KMS-11 (cell line): ENCODE measurements at regions not wholly inside any gene's neighbourhood (a gene's known extent, or its start where the extent isn't known, plus 50 kb on each side); places are given as distances from the start of the nearest gene placed in this dataset.

Experiments used
- H2AFZ ChIP-seq: fragments of 200-600 bp; sonication (generic); 2 replicates; pipeline ENCODE4 v1.6.1; 2016; ENCODE audit warnings: antibody characterized with exemption, mixed run types, low read depth
- H3K27ac ChIP-seq: fragments of 200-600 bp; sonication (generic); 2 replicates; pipeline ENCODE4 v1.6.1; 2016; ENCODE audit warnings: mild to moderate bottlenecking, mixed run types
- H3K27me3 ChIP-seq: fragments of 200-600 bp; sonication (generic); 2 replicates; pipeline ENCODE4 v1.6.1; 2017; ENCODE audit warnings: mild to moderate bottlenecking, low read depth, mixed run types, moderate library complexity; ENCODE audit not compliant: insufficient read depth
- H3K36me3 ChIP-seq: fragments of 200-600 bp; sonication (generic); 2 replicates; pipeline ENCODE4 v1.6.1; 2017; ENCODE audit warnings: mild to moderate bottlenecking, mixed run types; ENCODE audit not compliant: insufficient read depth
- H3K4me1 ChIP-seq: fragments of 200-600 bp; sonication (generic); 2 replicates; pipeline ENCODE4 v1.6.1; 2016; ENCODE audit warnings: mild to moderate bottlenecking, low read depth, mixed run types; ENCODE audit not compliant: poor library complexity, severe bottlenecking
- H3K4me2 ChIP-seq: fragments of 200-600 bp; sonication (generic); 2 replicates; pipeline ENCODE4 v1.7.0; 2016; ENCODE audit warnings: mild to moderate bottlenecking, mixed run types
- H3K4me3 ChIP-seq: fragments of 200-600 bp; sonication (generic); IDR thresholded peaks from 2 replicates; pipeline ENCODE4 v1.6.1; 2017; ENCODE audit warnings: low read depth, low read length, mixed read lengths; ENCODE audit not compliant: insufficient read depth
- H3K79me2 ChIP-seq: fragments of 200-600 bp; sonication (generic); 2 replicates; pipeline ENCODE4 v1.6.1; 2016; ENCODE audit warnings: low read depth, mixed run types; ENCODE audit not compliant: insufficient read depth
- H3K9ac ChIP-seq: fragments of 200-600 bp; sonication (generic); 2 replicates; pipeline ENCODE4 v1.6.1; 2016; ENCODE audit warnings: mild to moderate bottlenecking, mixed run types
- H4K20me1 ChIP-seq: fragments of 200-600 bp; sonication (generic); 2 replicates; pipeline ENCODE4 v1.6.1; 2016; ENCODE audit warnings: mild to moderate bottlenecking, mixed run types; ENCODE audit not compliant: insufficient read depth
- CTCF ChIP-seq: fragments of 200-600 bp; sonication (generic); conservative IDR thresholded peaks from 2 replicates; pipeline ENCODE4 v1.6.1; 2017; ENCODE audit warnings: low read depth, mild to moderate bottlenecking, antibody characterized with exemption, low read length, moderate library complexity, mixed read lengths

GRCh38 chr18:54076166-54076565, 148.3 kb downstream of the MBD2 start:
- Histone ChIP-seq H3K79me2 (no peaks in the 10 kb centered on the region), H3K36me3 (no peaks in the 10 kb centered on the region), H3K9ac (no peak overlapping the region), H2AFZ (no peak overlapping the region), H3K27me3 (no peaks in the 10 kb centered on the region), H3K4me2 (no peak overlapping the region), H3K27ac (no peak overlapping the region), H3K4me1 (no peaks in the 10 kb centered on the region), H3K4me3 (no peak overlapping the region), H4K20me1 (no peaks in the 10 kb centered on the region)
- no peak for TF ChIP-seq CTCF

GRCh38 chr18:54075689-54076088, 148.8 kb downstream of the MBD2 start:
- no peak overlapping the region for H3K9ac ChIP-seq
- no peak overlapping the region for H3K27ac ChIP-seq
- H3K79me2 ChIP-seq = no peaks in the 10 kb centered on the region
- TF ChIP-seq CTCF = no peak
- no peak overlapping the region for H3K4me2 ChIP-seq
- no peak overlapping the region for H2AFZ ChIP-seq
- no peaks in the 10 kb centered on the region for H4K20me1 ChIP-seq
- H3K4me3 ChIP-seq = no peak overlapping the region
- no peaks in the 10 kb centered on the region for H3K27me3 ChIP-seq
- H3K4me1 ChIP-seq = no peaks in the 10 kb centered on the region
- no peaks in the 10 kb centered on the region for H3K36me3 ChIP-seq

GRCh38 chr18:54069729-54070128, 154.7 kb downstream of the MBD2 start:
- no peaks in the 10 kb centered on the region for H3K27me3 ChIP-seq
- H3K79me2 ChIP-seq = no peaks in the 10 kb centered on the region

GRCh38 chr18:54060343-54061005, 164.0 kb downstream of the MBD2 start:
- Histone ChIP-seq H4K20me1 (no peaks in the 10 kb centered on the region), H3K4me2 (no peak overlapping the region), H3K27me3 (no peaks in the 10 kb centered on the region), H3K4me1 (no peaks in the 10 kb centered on the region), H3K4me3 (no peak overlapping the region), H3K27ac (no peak overlapping the region), H3K36me3 (no peaks in the 10 kb centered on the region), H3K79me2 (no peaks in the 10 kb centered on the region), H2AFZ (no peak overlapping the region), H3K9ac (no peak overlapping the region)
- TF ChIP-seq CTCF = no peak

More at GRCh38 chr18:54069729-54070128, 154.7 kb downstream of the MBD2 start:
- H3K27ac ChIP-seq = no peak overlapping the region
- no peak overlapping the region for H3K9ac ChIP-seq
- no peak for TF ChIP-seq CTCF
- H3K4me1 ChIP-seq = no peaks in the 10 kb centered on the region
- no peaks in the 10 kb centered on the region for H3K36me3 ChIP-seq
- H3K4me2 ChIP-seq = no peak overlapping the region
- H2AFZ ChIP-seq = no peak overlapping the region
- H3K4me3 ChIP-seq = no peak overlapping the region
- no peaks in the 10 kb centered on the region for H4K20me1 ChIP-seq
